Heart left ventricle (tissue), 13 donors: ENCODE measurements at regions not wholly inside any gene's neighbourhood (a gene's known extent, or its start where the extent isn't known, plus 50 kb on each side); places are given as distances from the start of the nearest gene placed in this dataset.

Experiments used
- CTCF ChIP-seq, 12 donors: fragments of 200-600 bp; sonication (generic) in 4 of 12; IDR thresholded peaks; one replicate each; pipeline versions ENCODE4 v1.5.0 to v1.8.0; 2018 to 2022; ENCODE audit warnings: antibody characterized with exemption in 12 of 12, mild to moderate bottlenecking in 5 of 12
- POLR2A ChIP-seq, 2 donors: fragments of 450-650 bp; IDR thresholded peaks; one replicate each; pipeline ENCODE4 v1.6.1; 2017; ENCODE audit warnings: antibody characterized with exemption in 2 of 2, mild to moderate bottlenecking in 2 of 2, moderate library complexity in 2 of 2
- donor health status: ischemic (EF 13 %, LVEDD 7.1; RV severe dilation, severe dysfunction).
- donor health status: DM: no; HTN: yes; CAD: no.
- donor health status: DM: no; HTN: no; CAD: no.
- donor health status: ischemic (EF 25% LVEDD 6.9; RV normal size, moderate dysfunction).
- donor health status: ischemic (EF 25% LVEDD 5.7; RV mildly dilated, moderate dysfunction).
- donor health status: ischemic (EF 35%, LVEDD 5.7; RV mildly dilated, moderate dysfunction).
- donor health status: nonischemic (EF 11% LVEDD 7.7; RV severe dilation, severe dysfunction).
- donor health status: DM: yes; HTN: yes; CAD: no.
- donor health status: PGD.
- donor health status: ischemic (EF 29% LVEDD 5.4; RV normal size, mild dysfunction).
- donor health status: nonischemic (EF 23%, LVEDD 6.1; RV moderate dilation, normal function).

- TF ChIP-seq CTCF (IDR thresholded peaks at IDR 0.05) (no peak), POLR2A (IDR thresholded peaks at IDR 0.05) (no peak)
Observed at GRCh38 chr10:64174666-64175255, 653.6 kb downstream of the REEP3 start.
